HepG2 (cell line): ENCODE measurements at regions not wholly inside any gene's neighbourhood (a gene's known extent, or its start where the extent isn't known, plus 50 kb on each side); places are given as distances from the start of the nearest gene placed in this dataset.

Experiments used
- AHDC1 ChIP-seq: sonication (generic); formaldehyde crosslinking; IDR thresholded peaks from 2 replicates; pipeline ENCODE4 v1.5.1; 2020; ENCODE audit warnings: mild to moderate bottlenecking, missing genetic modification reagents, borderline replicate concordance
- KMT2B ChIP-seq: IDR thresholded peaks from 2 replicates; pipeline ENCODE4 v1.6.1; 2016; ENCODE audit warnings: missing genetic modification reagents, missing compliant biosample characterization
- NFATC3 ChIP-seq: sonication (generic); formaldehyde crosslinking; IDR thresholded peaks from 2 replicates; pipeline ENCODE4 v1.5.1; 2020; ENCODE audit warnings: mild to moderate bottlenecking, missing genetic modification reagents
- NR2F2 ChIP-seq: IDR thresholded peaks from 2 replicates; pipeline ENCODE4 v1.6.1; 2012; ENCODE audit warnings: low read depth, inconsistent platforms, borderline replicate concordance
- SRY ChIP-seq: sonication (generic); formaldehyde crosslinking; IDR thresholded peaks from 2 replicates; pipeline ENCODE4 v1.8.0; 2022; ENCODE audit warnings: mild to moderate bottlenecking, missing genetic modification reagents
- TEAD2 ChIP-seq: sonication (generic); formaldehyde crosslinking; IDR thresholded peaks from 2 replicates; pipeline ENCODE4 v1.9.0; 2021; ENCODE audit warnings: missing genetic modification reagents
- TF ChIP-seq, protein P1 (sequence below): sonication (generic); formaldehyde crosslinking; IDR thresholded peaks from 2 replicates; pipeline ENCODE4 v1.5.0; 2020; ENCODE audit warnings: missing genetic modification reagents, mild to moderate bottlenecking, borderline replicate concordance
- TF ChIP-seq, protein P2 (sequence below): sonication (generic); formaldehyde crosslinking; IDR thresholded peaks from 2 replicates; pipeline ENCODE4; 2020; ENCODE audit warnings: missing genetic modification reagents, mild to moderate bottlenecking, borderline replicate concordance
- TF ChIP-seq, protein P3 (sequence below): sonication (generic); formaldehyde crosslinking; IDR thresholded peaks from 2 replicates; pipeline ENCODE4 v1.5.1; 2020; ENCODE audit warnings: mild to moderate bottlenecking, missing genetic modification reagents, moderate library complexity
- TF ChIP-seq, protein P4 (sequence below): sonication (generic); formaldehyde crosslinking; IDR thresholded peaks from 2 replicates; pipeline ENCODE4 v1.4.0; 2020; ENCODE audit warnings: missing genetic modification reagents

GRCh38 chr6:156719720-156720563 is 57.2 kb upstream of the ARID1B start (continued):
- TF ChIP-seq, protein P1, sequence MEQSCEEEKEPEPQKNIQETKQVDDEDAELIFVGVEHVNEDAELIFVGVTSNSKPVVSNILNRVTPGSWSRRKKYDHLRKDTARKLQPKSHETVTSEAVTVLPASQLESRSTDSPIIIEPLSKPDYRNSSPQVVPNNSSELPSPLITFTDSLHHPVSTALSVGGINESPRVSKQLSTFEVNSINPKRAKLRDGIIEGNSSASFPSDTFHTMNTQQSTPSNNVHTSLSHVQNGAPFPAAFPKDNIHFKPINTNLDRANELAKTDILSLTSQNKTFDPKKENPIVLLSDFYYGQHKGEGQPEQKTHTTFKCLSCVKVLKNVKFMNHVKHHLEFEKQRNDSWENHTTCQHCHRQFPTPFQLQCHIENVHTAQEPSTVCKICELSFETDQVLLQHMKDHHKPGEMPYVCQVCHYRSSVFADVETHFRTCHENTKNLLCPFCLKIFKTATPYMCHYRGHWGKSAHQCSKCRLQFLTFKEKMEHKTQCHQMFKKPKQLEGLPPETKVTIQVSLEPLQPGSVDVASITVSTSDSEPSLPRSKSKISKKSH (CRISPR knock-in tag): peak; percentile 80; the same call in 1 of the 2 replicates
- TF ChIP-seq NFATC3 (CRISPR knock-in tag) (peak; percentile 92), AHDC1 (peak; percentile 65; the same call in 1 of the 2 replicates), KMT2B (CRISPR knock-in tag) (peak; percentile 76; the same call in 1 of the 2 replicates), SRY (peak; percentile 90), TEAD2 (CRISPR knock-in tag) (no peak), NR2F2 (no peak)
- TF ChIP-seq, protein P2, sequence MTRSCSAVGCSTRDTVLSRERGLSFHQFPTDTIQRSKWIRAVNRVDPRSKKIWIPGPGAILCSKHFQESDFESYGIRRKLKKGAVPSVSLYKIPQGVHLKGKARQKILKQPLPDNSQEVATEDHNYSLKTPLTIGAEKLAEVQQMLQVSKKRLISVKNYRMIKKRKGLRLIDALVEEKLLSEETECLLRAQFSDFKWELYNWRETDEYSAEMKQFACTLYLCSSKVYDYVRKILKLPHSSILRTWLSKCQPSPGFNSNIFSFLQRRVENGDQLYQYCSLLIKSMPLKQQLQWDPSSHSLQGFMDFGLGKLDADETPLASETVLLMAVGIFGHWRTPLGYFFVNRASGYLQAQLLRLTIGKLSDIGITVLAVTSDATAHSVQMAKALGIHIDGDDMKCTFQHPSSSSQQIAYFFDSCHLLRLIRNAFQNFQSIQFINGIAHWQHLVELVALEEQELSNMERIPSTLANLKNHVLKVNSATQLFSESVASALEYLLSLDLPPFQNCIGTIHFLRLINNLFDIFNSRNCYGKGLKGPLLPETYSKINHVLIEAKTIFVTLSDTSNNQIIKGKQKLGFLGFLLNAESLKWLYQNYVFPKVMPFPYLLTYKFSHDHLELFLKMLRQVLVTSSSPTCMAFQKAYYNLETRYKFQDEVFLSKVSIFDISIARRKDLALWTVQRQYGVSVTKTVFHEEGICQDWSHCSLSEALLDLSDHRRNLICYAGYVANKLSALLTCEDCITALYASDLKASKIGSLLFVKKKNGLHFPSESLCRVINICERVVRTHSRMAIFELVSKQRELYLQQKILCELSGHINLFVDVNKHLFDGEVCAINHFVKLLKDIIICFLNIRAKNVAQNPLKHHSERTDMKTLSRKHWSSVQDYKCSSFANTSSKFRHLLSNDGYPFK: no peak; the same call in 1 of the 2 replicates
- TF ChIP-seq, protein P3, sequence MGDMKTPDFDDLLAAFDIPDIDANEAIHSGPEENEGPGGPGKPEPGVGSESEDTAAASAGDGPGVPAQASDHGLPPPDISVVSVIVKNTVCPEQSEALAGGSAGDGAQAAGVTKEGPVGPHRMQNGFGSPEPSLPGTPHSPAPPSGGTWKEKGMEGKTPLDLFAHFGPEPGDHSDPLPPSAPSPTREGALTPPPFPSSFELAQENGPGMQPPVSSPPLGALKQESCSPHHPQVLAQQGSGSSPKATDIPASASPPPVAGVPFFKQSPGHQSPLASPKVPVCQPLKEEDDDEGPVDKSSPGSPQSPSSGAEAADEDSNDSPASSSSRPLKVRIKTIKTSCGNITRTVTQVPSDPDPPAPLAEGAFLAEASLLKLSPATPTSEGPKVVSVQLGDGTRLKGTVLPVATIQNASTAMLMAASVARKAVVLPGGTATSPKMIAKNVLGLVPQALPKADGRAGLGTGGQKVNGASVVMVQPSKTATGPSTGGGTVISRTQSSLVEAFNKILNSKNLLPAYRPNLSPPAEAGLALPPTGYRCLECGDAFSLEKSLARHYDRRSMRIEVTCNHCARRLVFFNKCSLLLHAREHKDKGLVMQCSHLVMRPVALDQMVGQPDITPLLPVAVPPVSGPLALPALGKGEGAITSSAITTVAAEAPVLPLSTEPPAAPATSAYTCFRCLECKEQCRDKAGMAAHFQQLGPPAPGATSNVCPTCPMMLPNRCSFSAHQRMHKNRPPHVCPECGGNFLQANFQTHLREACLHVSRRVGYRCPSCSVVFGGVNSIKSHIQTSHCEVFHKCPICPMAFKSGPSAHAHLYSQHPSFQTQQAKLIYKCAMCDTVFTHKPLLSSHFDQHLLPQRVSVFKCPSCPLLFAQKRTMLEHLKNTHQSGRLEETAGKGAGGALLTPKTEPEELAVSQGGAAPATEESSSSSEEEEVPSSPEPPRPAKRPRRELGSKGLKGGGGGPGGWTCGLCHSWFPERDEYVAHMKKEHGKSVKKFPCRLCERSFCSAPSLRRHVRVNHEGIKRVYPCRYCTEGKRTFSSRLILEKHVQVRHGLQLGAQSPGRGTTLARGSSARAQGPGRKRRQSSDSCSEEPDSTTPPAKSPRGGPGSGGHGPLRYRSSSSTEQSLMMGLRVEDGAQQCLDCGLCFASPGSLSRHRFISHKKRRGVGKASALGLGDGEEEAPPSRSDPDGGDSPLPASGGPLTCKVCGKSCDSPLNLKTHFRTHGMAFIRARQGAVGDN (CRISPR knock-in tag): peak; percentile 100
- TF ChIP-seq, protein P4, sequence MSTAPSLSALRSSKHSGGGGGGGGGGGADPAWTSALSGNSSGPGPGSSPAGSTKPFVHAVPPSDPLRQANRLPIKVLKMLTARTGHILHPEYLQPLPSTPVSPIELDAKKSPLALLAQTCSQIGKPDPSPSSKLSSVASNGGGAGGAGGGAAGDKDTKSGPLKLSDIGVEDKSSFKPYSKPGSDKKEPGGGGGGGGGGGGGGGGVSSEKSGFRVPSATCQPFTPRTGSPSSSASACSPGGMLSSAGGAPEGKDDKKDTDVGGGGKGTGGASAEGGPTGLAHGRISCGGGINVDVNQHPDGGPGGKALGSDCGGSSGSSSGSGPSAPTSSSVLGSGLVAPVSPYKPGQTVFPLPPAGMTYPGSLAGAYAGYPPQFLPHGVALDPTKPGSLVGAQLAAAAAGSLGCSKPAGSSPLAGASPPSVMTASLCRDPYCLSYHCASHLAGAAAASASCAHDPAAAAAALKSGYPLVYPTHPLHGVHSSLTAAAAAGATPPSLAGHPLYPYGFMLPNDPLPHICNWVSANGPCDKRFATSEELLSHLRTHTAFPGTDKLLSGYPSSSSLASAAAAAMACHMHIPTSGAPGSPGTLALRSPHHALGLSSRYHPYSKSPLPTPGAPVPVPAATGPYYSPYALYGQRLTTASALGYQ (CRISPR knock-in tag): peak; percentile 95
